ENCODE measurements at regions not wholly inside any gene's neighbourhood (a gene's known extent, or its start where the extent isn't known, plus 50 kb on each side); places are given as distances from the start of the nearest gene placed in this dataset.

DNA sequence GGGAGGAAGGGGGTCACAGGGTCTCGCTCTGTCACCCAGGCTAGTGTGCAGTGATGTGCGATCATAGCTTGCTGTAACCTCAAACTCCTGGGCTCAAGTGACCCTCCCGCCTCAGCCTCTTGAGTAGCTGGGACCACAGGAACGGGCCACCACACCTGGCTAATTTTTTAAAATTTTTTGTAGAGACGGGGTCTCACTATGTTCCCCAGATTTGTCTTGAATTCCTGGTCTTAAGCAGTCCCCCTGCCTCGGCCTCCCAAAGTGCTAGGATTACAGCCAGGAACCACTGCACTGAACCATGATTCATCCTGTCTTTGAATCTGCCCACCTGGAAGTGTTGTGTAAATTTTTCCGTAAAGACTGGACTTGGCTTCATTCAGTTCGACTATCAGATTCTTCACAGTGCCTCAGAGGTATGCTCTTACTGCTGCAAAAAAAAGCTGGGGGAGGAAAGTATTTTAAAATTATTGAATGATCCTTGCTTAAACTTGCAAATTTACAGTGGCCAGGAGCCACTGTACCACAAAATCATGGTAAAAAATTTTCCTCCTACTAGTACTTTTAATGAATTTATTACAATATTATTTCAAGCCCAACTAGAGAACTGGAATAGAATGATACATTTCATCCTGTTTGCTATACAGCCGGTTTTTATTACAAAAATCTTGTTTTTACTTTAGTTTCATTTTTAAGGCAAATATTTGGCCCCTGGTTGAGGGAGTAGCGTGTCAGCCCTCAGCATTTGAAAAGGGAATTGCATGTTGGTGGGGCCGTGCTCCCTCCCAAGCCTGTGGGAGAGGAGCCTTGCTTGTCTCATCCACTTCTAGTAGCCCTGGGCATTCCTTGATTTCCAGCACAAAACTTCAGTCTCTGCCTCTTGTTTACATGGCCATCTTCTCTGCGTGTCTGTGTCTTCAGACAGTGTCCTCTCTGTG, 202.5 kb upstream of the SGK1 start:
- no peak for DNase-seq

GRCh38 chr6:134519465-134519864, 201.6 kb upstream of the SGK1 start:
- peak; percentile 41 for DNase-seq

DNA sequence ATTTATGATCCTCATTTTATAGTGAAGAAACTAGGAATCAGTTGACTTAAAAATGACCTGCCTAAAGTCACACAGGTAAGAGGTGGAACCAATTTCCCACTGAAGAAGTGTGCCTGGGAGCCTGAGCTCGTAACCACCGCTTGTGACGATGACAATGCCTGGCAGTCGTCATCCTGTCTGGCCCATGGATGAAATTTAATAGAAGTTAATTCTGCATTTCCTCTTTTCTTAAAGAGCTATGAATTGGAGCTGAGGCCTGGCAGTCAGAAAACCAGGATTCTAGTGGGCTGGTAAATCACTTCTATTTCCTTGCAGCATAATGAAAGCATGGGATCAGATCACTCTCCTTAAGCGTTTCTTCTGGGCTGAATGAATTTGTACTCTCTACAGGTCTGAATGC, 200.0 kb upstream of the SGK1 start:
- no peak for DNase-seq

DNA sequence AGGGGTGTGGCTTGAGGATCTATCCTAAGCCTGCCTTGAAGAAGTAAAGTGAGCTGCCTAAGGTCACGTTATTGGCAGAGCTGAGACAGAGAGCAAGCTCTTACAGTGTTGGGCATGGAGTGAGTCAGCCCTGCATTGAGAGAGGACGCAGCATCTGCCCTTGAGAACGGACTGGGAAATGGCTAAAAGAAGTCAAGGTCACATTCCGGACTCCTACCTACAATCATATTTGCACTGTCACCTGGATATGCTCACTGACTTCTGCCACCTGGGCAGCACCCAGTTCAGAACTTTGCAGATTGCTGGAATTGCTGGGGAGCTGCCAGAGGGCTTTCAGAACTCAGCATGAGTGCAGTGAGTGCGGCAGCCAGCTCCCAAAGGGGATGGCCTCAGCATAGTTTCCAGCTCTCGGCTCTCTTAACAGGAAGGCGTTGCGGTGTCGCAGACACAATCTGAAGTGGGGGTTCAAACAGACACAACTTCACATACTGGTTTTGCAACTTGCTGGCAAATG, 199.3 kb upstream of the SGK1 start:
- DNase-seq = no peak

- no peak for DNase-seq
Measured at GRCh38 chr6:134516582-134516981, 198.7 kb upstream of the SGK1 start.

DNA sequence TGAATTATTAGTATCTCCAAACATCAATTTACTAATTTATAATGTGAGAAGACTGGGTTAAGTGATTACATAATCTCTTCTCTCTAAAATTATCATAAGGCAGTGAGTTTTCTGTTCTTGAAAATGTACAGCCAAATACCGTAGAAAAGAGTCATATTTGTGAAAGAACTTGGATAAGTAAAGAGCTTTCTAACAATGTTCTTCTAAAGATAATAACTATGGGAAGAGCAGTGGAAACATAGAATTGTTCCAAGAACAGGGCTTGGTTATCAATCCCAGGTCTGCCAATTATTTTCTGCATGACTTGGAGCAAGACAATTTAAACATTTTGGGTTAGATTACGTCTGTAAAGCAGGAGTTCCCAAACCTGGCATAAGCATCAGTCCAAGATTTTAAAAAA, 198.1 kb upstream of the SGK1 start:
- DNase-seq = no peak

- DNase-seq = no peak
Measured at GRCh38 chr6:134512981-134513391, 195.1 kb upstream of the SGK1 start.

DNA sequence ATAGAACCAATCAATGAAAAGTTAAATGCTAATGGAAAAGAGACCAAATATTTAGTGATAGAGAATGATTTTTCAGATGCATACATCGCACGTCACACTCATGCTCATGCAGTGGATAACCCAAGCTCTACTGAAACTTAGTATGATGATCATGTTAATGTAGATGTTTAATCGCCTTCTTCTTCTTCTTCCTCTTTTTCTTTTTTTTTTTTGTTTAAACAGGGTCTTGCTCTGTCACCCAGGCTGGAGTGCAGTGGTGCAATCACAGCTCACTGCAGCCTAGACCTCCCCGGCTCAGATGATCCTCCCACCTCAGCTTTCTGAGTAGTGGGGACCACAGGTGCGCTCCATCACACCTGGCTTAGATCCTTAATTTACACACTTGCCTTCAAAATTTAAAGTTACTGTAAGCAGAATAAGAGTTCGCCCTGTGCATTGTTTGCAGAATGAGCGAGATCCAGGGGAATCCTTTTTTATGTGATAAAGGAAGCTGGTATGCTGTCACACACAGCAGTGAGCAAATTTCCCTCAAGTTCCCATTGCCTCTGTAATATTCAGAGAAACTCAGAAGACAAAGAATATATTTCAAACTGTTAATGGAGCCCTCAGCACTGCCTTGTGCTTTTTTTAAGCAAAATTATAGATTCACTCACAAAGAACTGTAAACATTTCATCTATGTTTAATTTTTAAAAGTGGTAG, 194.2 kb upstream of the SGK1 start:
- DNase-seq = no peak

DNA sequence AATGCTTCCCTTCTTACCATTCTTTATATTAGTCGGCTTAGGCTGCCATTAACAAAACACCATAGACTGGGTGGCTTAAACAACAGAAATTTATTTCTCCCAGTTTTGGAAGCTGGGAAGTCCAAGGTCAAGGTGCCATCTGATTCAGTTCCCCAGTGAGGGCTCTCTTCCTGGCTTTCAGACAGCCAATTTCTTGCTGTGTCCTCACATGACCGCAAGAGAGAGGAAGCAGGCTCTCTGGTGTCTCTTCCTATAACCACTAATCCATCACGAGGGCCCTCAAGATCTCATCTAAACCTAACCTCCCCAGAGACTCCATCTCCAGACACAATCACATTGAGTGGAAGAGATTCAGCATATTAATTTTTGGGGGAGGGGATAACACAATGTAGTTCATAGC, 193.0 kb upstream of the SGK1 start:
- DNase-seq = no peak

- no peak for DNase-seq
Measured at GRCh38 chr6:134510142-134510541, 192.2 kb upstream of the SGK1 start.

DNA sequence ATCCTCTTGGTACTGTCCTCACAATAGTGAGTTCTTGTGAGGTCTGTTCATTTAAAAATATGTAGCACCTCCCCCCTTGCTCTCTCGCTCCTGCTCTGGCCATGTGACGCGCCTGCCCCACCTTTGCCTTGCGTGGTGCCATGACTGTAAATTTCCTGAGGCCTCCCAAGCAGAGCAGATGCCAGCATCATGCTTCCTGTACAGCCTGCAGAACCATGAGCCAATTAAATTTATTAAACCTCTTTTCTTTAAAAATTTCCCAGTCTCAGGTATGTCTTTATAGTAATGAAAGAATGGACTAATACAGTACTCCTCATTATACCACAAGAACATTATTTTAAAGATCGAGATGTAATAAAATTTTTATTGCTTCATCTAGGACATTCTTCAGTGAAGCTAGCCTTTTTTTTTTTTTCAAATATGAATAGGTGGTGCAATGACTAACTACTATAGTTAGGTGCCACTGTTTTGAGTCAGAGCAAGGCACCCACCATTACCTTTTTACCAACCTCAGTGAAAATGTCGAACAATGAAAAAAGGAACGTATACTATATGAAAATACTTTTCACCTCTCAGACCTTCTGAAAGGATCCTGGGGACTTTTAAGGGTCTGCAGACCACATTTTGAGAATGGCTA, 191.1 kb upstream of the SGK1 start:
- DNase-seq = no peak

- DNase-seq = no peak
Measured at GRCh38 chr6:134506162-134506561, 188.2 kb upstream of the SGK1 start.

- no peak for DNase-seq
Measured at GRCh38 chr6:134503585-134504281, 185.8 kb upstream of the SGK1 start.

DNA sequence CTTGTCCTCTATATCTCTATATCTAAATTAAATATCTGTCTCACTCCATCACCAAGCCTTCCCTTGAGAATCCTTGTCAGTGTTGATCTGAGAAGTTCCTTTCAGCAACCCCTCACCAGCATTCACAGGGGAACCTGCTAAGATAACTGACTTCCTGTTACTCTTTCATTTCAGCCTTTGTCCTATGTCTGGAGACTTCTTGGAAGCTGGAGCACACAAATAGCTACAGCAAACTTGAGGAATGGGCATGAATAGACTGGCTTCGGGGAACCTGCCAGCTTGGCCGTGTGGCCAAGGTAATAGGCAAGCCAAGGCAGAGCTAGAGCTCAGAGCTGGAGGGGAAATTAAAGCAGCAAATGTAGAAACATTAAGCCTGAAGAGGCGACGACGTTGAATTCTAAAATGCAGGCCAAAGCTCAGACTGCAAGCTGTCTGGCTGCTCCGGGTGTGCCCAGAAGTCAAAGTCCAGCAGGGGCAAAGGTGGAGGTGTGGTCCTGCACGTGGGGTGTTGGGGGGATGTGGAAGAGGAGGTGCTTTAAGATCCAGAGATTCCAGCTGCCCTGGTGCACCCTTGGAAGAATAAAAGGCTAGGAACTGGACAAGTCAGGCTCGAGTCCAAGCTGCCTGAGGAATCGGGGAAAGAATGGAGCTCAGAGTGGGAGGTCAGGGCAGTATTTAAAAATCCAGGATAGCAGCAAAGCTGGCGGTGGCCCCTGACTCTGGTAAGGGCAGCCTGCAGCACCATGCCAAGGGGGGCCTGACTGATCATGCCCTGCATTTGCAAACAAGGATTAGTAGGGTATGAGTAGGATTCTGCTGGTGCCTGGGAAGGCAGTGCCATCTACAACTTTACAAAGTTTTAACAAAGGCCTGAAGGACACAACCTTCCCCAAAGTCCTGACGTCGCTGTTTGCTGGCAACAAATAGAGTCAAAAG, 185.0 kb upstream of the SGK1 start:
- no peak for DNase-seq

GRCh38 chr6:134495890-134496248, 178.0 kb upstream of the SGK1 start:
- no peak for DNase-seq

DNA sequence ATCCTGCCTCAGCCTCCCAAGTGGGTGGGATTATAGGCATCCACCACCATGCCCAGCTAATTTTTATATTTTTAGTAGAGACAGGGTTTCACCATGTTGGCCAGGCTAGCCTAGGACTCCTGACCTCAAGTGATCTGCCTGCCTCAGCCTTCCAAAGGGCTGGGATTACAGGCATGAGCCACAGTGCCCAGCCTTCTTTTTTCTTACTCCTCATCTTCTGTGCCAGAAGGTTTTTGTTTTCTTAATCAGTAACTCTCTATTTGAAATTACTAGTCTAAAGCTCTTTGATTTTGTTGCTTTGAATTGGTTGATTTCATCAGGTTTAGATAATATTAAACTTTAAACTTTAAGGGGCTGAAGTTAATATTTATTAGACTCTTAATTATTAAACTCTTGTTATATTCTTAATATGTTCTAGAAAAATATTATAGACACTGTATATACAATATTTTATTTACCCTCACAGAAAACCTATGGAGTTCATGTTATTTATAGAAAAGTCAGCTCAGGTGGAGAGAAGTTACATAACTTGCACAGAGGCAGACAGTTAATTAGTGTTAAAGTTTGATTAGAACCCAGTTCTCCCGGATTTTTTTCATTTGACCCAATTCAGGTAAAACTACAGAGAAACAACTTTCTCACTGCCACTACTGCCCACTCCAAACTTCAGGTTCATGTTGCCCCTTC, 177.4 kb upstream of the SGK1 start:
- DNase-seq = no peak

- DNase-seq = no peak
Measured at GRCh38 chr6:134493789-134494188, 175.9 kb upstream of the SGK1 start.

GRCh38 chr6:134491477-134491876, 173.6 kb upstream of the SGK1 start:
- no peak for DNase-seq

- DNase-seq = no peak
Measured at GRCh38 chr6:134482593-134483270, 164.8 kb upstream of the SGK1 start.

DNA sequence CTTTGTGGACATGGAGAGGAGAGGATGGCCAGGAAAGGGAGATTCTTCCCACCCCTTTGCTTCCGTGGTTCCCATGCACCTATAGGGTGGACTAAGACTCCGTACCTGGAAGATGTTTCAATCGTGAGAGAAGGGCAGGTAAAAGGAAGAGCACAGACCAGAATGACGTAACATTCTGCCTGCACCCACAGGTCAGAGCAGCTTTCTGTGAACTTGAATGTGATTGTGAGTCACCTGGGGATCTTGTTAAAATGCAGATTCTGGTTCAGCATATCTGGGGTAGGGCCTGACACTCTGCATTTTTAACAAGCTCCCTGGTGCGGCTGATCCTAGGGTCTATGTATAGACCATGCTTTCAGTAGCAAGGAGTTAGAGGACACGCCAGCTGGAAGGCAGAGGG, 164.1 kb upstream of the SGK1 start:
- no peak for DNase-seq

GRCh38 chr6:134480593-134480992, 162.7 kb upstream of the SGK1 start:
- DNase-seq = no peak
